ENCODE measurements at regions not wholly inside any gene's neighbourhood (a gene's known extent, or its start where the extent isn't known, plus 50 kb on each side); places are given as distances from the start of the nearest gene placed in this dataset.

GRCh38 chr12:77591959-77592743 is 238.5 kb upstream of the NAV3 start (continued):
- TF ChIP-seq ARID4B (CRISPR knock-in tag; IDR thresholded peaks at IDR 0.05) (no peak), KHSRP (IDR thresholded peaks at IDR 0.05) (no peak), ZNF518B (CRISPR knock-in tag; IDR thresholded peaks at IDR 0.05) (no peak), PRMT5 (CRISPR knock-in tag; IDR thresholded peaks at IDR 0.05) (no peak)
